Gastrocnemius medialis (tissue), 4 donors: ENCODE measurements at regions not wholly inside any gene's neighbourhood (a gene's known extent, or its start where the extent isn't known, plus 50 kb on each side); places are given as distances from the start of the nearest gene placed in this dataset.
"Not testable (repeated sequence)": the region's sequence is repeated elsewhere in the genome, so short reads cannot be mapped to it uniquely, and the experiment has no call there.

Experiments used
- POLR2A ChIP-seq, 2 donors: fragments of 450-650 bp; IDR thresholded peaks; one replicate each; pipeline ENCODE4 v1.6.1; 2017; ENCODE audit warnings: antibody characterized with exemption in 2 of 2, mild to moderate bottlenecking in 2 of 2, moderate library complexity in 2 of 2
- TF ChIP-seq, protein P1 (sequence below), 5 experiments: fragments of 450-650 bp in 3 of 5; fragments of 200-600 bp in 2 of 5; sonication (generic) in 2 of 5; IDR thresholded peaks in 4 of 5; conservative IDR thresholded peaks in 1 of 5; 1 replicate in 4 of 5; 2 replicates in 1 of 5; pipeline ENCODE4 v1.5.1; 2016 to 2019; ENCODE audit warnings: antibody characterized with exemption in 5 of 5, mild to moderate bottlenecking in 3 of 5, moderate library complexity in 3 of 5

DNA sequence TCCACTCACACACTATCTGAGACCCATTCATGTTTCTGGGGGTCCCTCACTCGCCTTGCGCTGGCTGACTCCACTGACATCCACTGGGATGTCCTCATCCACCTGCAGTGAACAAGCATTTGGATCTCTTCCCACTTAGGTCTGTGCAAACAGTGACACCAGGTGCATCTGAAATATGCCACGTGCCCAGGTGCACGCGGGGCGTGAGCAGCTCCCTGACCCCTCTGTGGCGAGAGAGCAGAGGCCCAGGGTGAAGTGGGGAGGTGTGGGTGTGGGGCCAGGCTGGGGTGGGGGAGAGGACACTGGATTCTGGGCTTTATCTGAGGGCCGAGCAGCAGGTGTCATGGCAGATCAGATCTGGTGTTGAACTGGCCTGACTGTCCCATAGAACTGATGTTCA lies 85.4 kb upstream of the LPCAT1 start:
- TF ChIP-seq, protein P1, sequence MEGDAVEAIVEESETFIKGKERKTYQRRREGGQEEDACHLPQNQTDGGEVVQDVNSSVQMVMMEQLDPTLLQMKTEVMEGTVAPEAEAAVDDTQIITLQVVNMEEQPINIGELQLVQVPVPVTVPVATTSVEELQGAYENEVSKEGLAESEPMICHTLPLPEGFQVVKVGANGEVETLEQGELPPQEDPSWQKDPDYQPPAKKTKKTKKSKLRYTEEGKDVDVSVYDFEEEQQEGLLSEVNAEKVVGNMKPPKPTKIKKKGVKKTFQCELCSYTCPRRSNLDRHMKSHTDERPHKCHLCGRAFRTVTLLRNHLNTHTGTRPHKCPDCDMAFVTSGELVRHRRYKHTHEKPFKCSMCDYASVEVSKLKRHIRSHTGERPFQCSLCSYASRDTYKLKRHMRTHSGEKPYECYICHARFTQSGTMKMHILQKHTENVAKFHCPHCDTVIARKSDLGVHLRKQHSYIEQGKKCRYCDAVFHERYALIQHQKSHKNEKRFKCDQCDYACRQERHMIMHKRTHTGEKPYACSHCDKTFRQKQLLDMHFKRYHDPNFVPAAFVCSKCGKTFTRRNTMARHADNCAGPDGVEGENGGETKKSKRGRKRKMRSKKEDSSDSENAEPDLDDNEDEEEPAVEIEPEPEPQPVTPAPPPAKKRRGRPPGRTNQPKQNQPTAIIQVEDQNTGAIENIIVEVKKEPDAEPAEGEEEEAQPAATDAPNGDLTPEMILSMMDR (IDR thresholded peaks at IDR 0.05 in 4 of 5, conservative IDR thresholded peaks at IDR 0.05 in 1 of 5): not testable (repeated sequence)
- not testable (repeated sequence) for TF ChIP-seq POLR2A (IDR thresholded peaks at IDR 0.05)
